Mesenchymal stem cell (in vitro differentiated cells and primary cell): ENCODE measurements at regions not wholly inside any gene's neighbourhood (a gene's known extent, or its start where the extent isn't known, plus 50 kb on each side); places are given as distances from the start of the nearest gene placed in this dataset.
"Not testable (repeated sequence)": the region's sequence is repeated elsewhere in the genome, so short reads cannot be mapped to it uniquely, and the experiment has no call there.

Experiments used
- DNase-seq: peaks from one replicate; pipeline ENCODE4 v3.0.0-alpha.2; 2013
- H2AFZ ChIP-seq: one replicate; pipeline ENCODE4 v1.6.1; 2013; ENCODE audit warnings: low read depth, mild to moderate bottlenecking, control low read depth, inconsistent platforms, low read length, moderate library complexity
- H2AK5ac ChIP-seq: 2 replicates; pipeline ENCODE4 v1.6.1; 2013; ENCODE audit warnings: low read length, moderate library complexity, mild to moderate bottlenecking, inconsistent platforms; ENCODE audit not compliant: severe bottlenecking
- H2BK120ac ChIP-seq: one replicate; pipeline ENCODE4 v1.6.1; 2013; ENCODE audit warnings: low read depth, mild to moderate bottlenecking, inconsistent platforms, low read length, moderate library complexity
- H2BK12ac ChIP-seq, 2 experiments: one replicate each; pipeline ENCODE4 v1.6.1; 2013; ENCODE audit warnings: inconsistent platforms in 2 of 2, low read length in 2 of 2, mild to moderate bottlenecking in 2 of 2, moderate library complexity in 2 of 2, control low read depth in 1 of 2
- H2BK15ac ChIP-seq: one replicate; pipeline ENCODE4 v1.6.1; 2013; ENCODE audit warnings: mild to moderate bottlenecking, low read depth, inconsistent platforms; ENCODE audit not compliant: poor library complexity, severe bottlenecking
- H2BK5ac ChIP-seq: 2 replicates; pipeline ENCODE4 v1.6.1; 2013; ENCODE audit warnings: low read depth, mild to moderate bottlenecking, low read length, control low read depth, inconsistent platforms; ENCODE audit not compliant: poor library complexity, severe bottlenecking
- H3K14ac ChIP-seq, 2 experiments: one replicate each; pipeline ENCODE4 v1.6.1; 2013; ENCODE audit warnings: inconsistent platforms in 2 of 2, low read length in 2 of 2, control low read depth in 1 of 2, mild to moderate bottlenecking in 1 of 2, moderate library complexity in 1 of 2
- H3K18ac ChIP-seq, 2 experiments: one replicate each; pipeline ENCODE4 v1.6.1; 2013; ENCODE audit warnings: inconsistent platforms in 2 of 2, low read length in 2 of 2, control low read depth in 1 of 2, low read depth in 1 of 2, mild to moderate bottlenecking in 1 of 2
- H3K23ac ChIP-seq, 2 experiments: one replicate each; pipeline ENCODE4 v1.6.1; 2013; ENCODE audit warnings: inconsistent platforms in 2 of 2, low read length in 2 of 2, mild to moderate bottlenecking in 2 of 2, moderate library complexity in 2 of 2, control low read depth in 1 of 2
- H3K27ac ChIP-seq: 2 replicates; pipeline ENCODE4 v1.5.1; 2013; ENCODE audit warnings: mild to moderate bottlenecking, moderate library complexity, low read length, control low read depth, inconsistent platforms; ENCODE audit not compliant: poor library complexity, severe bottlenecking
- H3K27me3 ChIP-seq, 2 experiments: 2 replicates each; pipeline versions ENCODE4 v1.6.1 to v1.7.0; 2013; ENCODE audit warnings: low read length in 2 of 2, mild to moderate bottlenecking in 2 of 2, moderate library complexity in 2 of 2, control low read depth in 1 of 2, inconsistent platforms in 1 of 2; ENCODE audit not compliant: control insufficient read depth in 1 of 2, insufficient read depth in 1 of 2
- H3K36me3 ChIP-seq, 2 experiments: 2 replicates each; pipeline versions ENCODE4 v1.6.1 to v1.7.0; 2013; ENCODE audit warnings: low read length in 2 of 2, control low read depth in 1 of 2, inconsistent platforms in 1 of 2, low read depth in 1 of 2, mild to moderate bottlenecking in 1 of 2; ENCODE audit not compliant: insufficient read depth in 2 of 2, control insufficient read depth in 1 of 2
- H3K4ac ChIP-seq, 2 experiments: one replicate each; pipeline ENCODE4 v1.6.1; 2013; ENCODE audit warnings: inconsistent platforms in 2 of 2, low read length in 2 of 2, mild to moderate bottlenecking in 2 of 2, moderate library complexity in 2 of 2, control low read depth in 1 of 2, low read depth in 1 of 2
- H3K4me1 ChIP-seq: 2 replicates; pipeline ENCODE4 v1.6.1; 2013; ENCODE audit warnings: low read depth, low read length, control low read depth; ENCODE audit not compliant: control insufficient read depth, insufficient read depth
- H3K4me2 ChIP-seq: 2 replicates; pipeline ENCODE4 v1.6.1; 2013; ENCODE audit warnings: low read length, mild to moderate bottlenecking, inconsistent platforms; ENCODE audit not compliant: poor library complexity, severe bottlenecking
- H3K4me3 ChIP-seq, 2 experiments: 2 replicates each; pipeline versions ENCODE4 v1.5.1 to v1.7.0; 2013; ENCODE audit warnings: low read length in 2 of 2, mild to moderate bottlenecking in 2 of 2, control low read depth in 1 of 2, low read depth in 1 of 2; ENCODE audit not compliant: insufficient read depth in 1 of 2
- H3K79me1 ChIP-seq: replicated peaks from 2 replicates; pipeline ENCODE4 v1.6.1; 2013; ENCODE audit warnings: mild to moderate bottlenecking, control low read depth, low read length, inconsistent platforms; ENCODE audit not compliant: poor library complexity, severe bottlenecking
- H3K9ac ChIP-seq: 2 replicates; pipeline ENCODE4 v1.7.0; 2013; ENCODE audit warnings: mild to moderate bottlenecking, low read length, moderate library complexity
- H3K9me3 ChIP-seq: 2 replicates; pipeline ENCODE4 v1.7.0; 2013; ENCODE audit warnings: mild to moderate bottlenecking, low read length; ENCODE audit not compliant: control insufficient read depth
- H4K8ac ChIP-seq: one replicate; pipeline ENCODE4 v1.6.1; 2013; ENCODE audit warnings: inconsistent platforms, mild to moderate bottlenecking, low read length, moderate library complexity
- H4K91ac ChIP-seq: one replicate; pipeline ENCODE4 v1.6.1; 2013; ENCODE audit warnings: mild to moderate bottlenecking, low read length, inconsistent platforms
- WGBS: methylation state at CpG from one replicate; pipeline ENCODE4 v1.1.7; 2013; ENCODE audit warnings: mixed read lengths; 5-methylcytosine and 5-hydroxymethylcytosine counted together

DNA sequence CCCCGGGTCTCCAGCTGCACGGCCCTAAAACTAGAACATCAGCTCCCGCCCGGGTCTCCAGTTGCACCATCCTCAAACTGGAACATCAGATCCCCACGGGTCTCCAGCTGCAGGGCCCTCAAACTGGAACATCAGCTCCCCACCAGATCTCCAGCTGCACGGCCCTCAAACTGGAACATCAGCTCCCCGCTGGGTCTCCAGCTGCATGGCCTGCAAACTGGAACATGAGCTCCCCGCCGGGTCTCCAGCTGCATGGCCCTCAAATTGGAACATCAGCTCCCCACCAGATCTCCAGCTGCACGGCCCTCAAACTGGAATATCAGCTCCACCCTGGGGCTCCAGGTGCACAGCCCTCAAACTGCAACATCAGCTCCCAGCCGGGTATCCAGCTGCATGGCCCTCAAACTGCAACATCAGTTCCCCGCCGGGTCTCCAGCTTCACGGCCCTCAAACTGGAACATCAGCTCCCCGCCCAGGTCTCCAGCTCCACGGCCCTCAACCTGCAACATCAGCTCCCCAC, 93.5 kb upstream of the LPCAT1 start:
- WGBS, result 93% methylated on average over 16 of the region's 16 CpGs
- H2BK15ac ChIP-seq, H3K4me1 ChIP-seq, H3K4ac ChIP-seq, H4K8ac ChIP-seq, H2BK120ac ChIP-seq, H3K79me1 ChIP-seq, H3K14ac ChIP-seq, H3K9me3 ChIP-seq, H3K27ac ChIP-seq, H4K91ac ChIP-seq, H3K9ac ChIP-seq, H2AFZ ChIP-seq, DNase-seq, H2BK12ac ChIP-seq, H3K4me3 ChIP-seq, H3K18ac ChIP-seq, H3K27me3 ChIP-seq, H3K4me2 ChIP-seq, H2AK5ac ChIP-seq, H3K23ac ChIP-seq, H2BK5ac ChIP-seq: not testable (repeated sequence)
- H3K36me3 ChIP-seq, result peaks cover 11 to 20% of the 10 kb centered on the region in 2 experiments

DNA sequence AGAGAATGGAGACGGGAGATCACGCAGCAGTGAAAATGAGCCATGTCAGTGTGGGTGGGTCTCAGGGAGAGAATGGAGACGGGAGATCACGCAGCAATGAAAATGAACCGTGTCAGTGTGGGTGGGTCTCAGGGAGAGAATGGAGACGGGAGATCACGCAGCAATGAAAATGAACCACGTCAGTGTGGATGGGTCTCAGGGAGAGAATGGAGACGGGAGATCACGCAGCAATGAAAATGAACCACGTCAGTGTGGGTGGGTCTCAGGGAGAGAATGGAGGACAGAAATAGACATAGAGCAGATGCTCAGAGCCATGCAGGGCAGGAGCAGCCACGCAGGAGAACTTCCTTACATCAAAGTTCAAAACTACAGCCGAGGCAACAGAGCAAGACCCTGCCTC, 89.8 kb upstream of the LPCAT1 start:
- H3K27me3 ChIP-seq, H3K4ac ChIP-seq, H2AFZ ChIP-seq, H3K27ac ChIP-seq, H3K4me2 ChIP-seq, H3K4me3 ChIP-seq, H3K9ac ChIP-seq, DNase-seq, H4K8ac ChIP-seq, H3K4me1 ChIP-seq, H2BK5ac ChIP-seq, H2BK15ac ChIP-seq, H3K18ac ChIP-seq, H3K23ac ChIP-seq, H3K79me1 ChIP-seq, H4K91ac ChIP-seq, H2BK120ac ChIP-seq, H2AK5ac ChIP-seq, H3K14ac ChIP-seq, H2BK12ac ChIP-seq, H3K9me3 ChIP-seq: not testable (repeated sequence)
- H3K36me3 ChIP-seq, result peaks cover 3 to 12% of the 10 kb centered on the region in 2 experiments
- WGBS, result 98% methylated on average over 8 of the region's 13 CpGs

DNA sequence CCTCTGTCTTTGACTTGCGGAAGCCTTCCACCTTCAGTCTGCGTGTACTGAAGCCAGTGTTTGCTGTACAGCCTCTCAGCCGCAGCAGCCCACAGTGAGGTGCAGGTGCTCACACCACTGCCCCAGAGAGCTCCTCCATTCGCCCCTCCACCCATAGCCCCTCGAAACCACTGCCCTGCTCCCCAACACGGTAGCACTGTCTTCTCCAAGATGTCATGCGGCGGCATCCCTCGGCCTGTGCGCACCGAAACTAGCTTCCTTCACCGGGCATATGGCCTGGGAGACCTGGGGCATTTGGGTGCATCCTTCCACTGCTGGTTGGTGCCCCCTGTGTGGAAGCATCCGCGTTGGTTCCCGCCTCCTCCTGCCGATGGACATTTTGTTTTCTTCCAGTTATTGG, 86.8 kb upstream of the LPCAT1 start:
- not testable (repeated sequence) for H3K79me1 ChIP-seq, H2AK5ac ChIP-seq, H3K4ac ChIP-seq, H4K91ac ChIP-seq, H2AFZ ChIP-seq, H2BK120ac ChIP-seq, H3K9me3 ChIP-seq, H3K4me2 ChIP-seq, H2BK5ac ChIP-seq, H3K9ac ChIP-seq, H2BK12ac ChIP-seq, H4K8ac ChIP-seq, H3K4me3 ChIP-seq, H2BK15ac ChIP-seq, H3K27ac ChIP-seq, H3K23ac ChIP-seq, H3K18ac ChIP-seq, H3K4me1 ChIP-seq, DNase-seq, H3K27me3 ChIP-seq, H3K14ac ChIP-seq, H3K36me3 ChIP-seq
- 95% methylated on average over 10 of the region's 16 CpGs for WGBS

DNA sequence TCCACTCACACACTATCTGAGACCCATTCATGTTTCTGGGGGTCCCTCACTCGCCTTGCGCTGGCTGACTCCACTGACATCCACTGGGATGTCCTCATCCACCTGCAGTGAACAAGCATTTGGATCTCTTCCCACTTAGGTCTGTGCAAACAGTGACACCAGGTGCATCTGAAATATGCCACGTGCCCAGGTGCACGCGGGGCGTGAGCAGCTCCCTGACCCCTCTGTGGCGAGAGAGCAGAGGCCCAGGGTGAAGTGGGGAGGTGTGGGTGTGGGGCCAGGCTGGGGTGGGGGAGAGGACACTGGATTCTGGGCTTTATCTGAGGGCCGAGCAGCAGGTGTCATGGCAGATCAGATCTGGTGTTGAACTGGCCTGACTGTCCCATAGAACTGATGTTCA, 85.4 kb upstream of the LPCAT1 start:
- H3K4ac ChIP-seq, H3K36me3 ChIP-seq, H4K91ac ChIP-seq, H3K4me2 ChIP-seq, DNase-seq, H2BK15ac ChIP-seq, H3K79me1 ChIP-seq, H3K4me1 ChIP-seq, H3K9ac ChIP-seq, H2BK12ac ChIP-seq, H2BK120ac ChIP-seq, H3K23ac ChIP-seq, H2BK5ac ChIP-seq, H2AFZ ChIP-seq, H3K9me3 ChIP-seq, H3K4me3 ChIP-seq, H3K27ac ChIP-seq, H3K18ac ChIP-seq, H2AK5ac ChIP-seq, H4K8ac ChIP-seq, H3K14ac ChIP-seq: not testable (repeated sequence)
- H3K27me3 ChIP-seq, result peaks cover 0 to 15% of the 10 kb centered on the region in 2 experiments
- WGBS, result 92% methylated on average over 7 of the region's 8 CpGs
